ENCODE measurements at regions not wholly inside any gene's neighbourhood (a gene's known extent, or its start where the extent isn't known, plus 50 kb on each side); places are given as distances from the start of the nearest gene placed in this dataset.

GRCh38 chr2:215687149-215688031 lies 251.5 kb upstream of the FN1 start:
- DNase-seq (ENCODE audit: low spot score) = no peak

DNA sequence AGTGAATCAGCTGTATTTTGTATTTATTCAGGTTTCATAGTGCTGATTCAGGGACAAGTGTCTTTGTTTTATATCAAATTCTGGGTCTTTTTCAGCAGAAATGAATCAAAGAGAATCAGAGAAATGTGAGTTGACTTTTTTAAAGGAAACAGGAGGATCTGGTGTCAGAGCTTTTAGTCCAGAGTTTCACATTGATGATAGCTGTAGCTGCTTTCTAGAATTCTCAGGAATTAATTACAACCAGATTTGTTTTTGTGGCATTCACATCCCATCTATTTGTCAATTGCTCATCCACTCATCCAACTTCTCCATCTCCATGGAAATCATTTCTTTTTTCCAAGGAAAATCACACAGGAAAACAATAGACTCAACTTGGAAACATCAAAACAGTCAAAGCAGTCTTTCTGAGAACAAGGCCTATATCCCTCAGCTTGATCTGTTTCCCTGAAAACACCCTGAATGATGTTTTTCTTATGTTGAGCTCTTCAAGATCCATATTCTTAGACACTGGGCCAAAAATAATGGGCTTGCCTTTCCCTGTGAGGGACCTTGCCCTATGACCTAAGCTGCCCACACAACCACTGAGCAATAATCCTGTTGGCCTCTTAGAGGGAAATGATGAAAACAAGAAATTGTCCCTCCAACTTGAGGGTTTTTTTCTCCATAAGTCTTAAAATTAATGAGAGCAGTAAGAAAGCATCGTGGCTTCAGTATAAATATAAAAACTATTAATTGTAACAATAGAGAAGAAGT lies 249.5 kb upstream of the FN1 start:
- peak; percentile 19 for DNase-seq (ENCODE audit: low spot score)

- peak; percentile 46 for DNase-seq (ENCODE audit: low spot score)
Measured at GRCh38 chr2:215684448-215685237, 248.8 kb upstream of the FN1 start.

DNA sequence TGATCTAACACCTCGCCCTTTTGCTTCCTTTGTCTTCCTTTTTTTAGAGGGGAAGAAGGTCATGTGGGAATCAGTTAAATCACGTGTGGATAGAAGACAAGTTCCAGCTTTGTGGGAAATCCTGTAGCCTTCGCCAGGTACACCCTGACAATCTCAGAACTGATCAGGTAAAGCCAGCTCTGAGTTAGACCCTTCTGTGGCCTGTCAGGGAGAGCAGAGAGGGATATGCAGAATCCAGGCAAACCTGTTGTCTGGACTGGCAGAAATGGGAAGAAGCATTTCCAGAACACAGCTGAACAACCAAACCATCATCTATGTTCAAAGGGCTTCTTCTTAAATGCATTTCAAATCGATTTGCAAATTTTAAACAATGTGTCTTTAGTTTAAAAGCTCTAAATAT lies 247.4 kb upstream of the FN1 start:
- no peak for DNase-seq (ENCODE audit: low spot score)

DNA sequence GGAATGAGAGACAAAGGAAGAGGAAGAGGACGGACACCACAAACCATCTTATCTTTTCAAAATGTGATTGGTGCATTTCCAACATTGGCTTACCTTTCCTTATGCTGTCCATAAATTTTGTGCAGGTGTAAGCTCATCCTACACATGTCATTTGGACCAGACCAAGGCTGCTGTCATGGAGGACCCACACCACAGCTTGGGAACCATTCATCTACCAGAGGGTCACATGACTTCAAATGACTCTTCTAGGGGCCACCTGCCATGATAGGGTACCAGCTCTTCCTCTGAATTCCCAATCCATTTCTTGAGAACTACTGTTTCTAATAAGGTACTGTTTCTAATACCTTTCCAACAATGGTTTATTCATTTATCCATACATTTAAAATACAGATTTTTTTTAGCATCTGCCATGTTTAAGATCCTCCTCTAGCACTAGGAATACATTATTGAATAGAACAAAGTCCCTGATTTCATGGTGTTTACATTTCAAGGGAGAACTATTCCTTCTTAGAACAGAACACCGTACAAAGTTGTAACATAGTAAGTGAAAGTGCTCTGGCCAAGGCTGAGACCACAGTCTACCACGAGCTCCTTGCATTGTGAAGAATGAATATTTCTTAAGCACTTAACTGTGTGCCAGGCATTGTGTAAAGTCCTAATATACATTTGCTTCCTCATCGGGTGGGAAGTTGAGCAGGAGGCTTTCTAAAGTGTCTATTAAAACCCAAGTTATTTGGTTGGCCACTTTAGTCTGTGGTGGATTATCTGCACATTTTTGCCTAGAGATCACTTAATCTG lies 246.1 kb upstream of the FN1 start:
- DNase-seq (ENCODE audit: low spot score) = no peak

- DNase-seq (ENCODE audit: low spot score) = peak; percentile 64
Measured at GRCh38 chr2:215680605-215681598, 245.0 kb upstream of the FN1 start.

- no peak for DNase-seq (ENCODE audit: low spot score)
Measured at GRCh38 chr2:215678094-215678493, 242.2 kb upstream of the FN1 start.

DNA sequence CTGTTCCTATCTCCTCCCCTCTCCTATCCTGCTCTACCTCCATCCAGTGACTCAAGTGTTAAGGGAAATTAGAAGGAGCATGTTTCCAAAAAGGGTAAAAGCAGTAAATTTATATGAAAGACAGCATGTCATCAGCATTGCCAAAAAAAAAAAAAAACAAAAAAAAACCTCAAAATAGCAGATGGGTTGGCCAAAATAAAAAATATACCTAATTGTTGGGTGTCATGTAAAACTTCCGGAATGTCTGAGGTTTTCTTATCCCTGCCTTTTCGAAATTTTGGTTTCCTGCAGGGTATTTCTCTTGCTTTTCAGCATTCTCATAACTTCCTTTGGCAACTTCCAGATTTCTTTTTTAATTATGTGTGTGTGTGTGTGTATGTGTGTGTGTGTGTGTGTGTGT lies 241.6 kb upstream of the FN1 start:
- DNase-seq (ENCODE audit: low spot score) = no peak

GRCh38 chr2:215672406-215672805 lies 236.5 kb upstream of the FN1 start:
- no peak for DNase-seq (ENCODE audit: low spot score)

- DNase-seq (ENCODE audit: low spot score) = no peak
Measured at GRCh38 chr2:215671691-215672090, 235.8 kb upstream of the FN1 start.

- no peak for DNase-seq (ENCODE audit: low spot score)
Measured at GRCh38 chr2:215671244-215671643, 235.4 kb upstream of the FN1 start.

- DNase-seq (ENCODE audit: low spot score) = no peak
Measured at GRCh38 chr2:215670396-215670795, 234.5 kb upstream of the FN1 start.

DNA sequence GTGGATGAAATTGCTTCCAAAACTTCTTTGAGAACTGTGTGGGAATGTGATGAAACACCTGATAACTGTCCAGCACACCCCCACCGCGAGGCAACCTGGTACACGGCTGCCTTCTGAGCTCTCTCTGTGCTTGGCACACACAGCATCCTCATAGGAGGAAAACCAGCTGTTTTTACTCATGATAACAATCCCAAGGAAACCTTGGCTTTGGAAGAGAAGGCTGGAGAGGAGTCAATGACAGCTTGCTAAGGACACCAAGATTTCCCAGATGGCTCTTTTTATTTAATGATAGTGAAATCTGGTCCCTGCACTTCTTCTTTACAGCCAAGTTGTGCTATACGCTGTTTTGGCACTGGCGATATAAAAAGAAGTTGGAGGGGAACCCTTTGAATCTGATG lies 232.5 kb upstream of the FN1 start:
- DNase-seq (ENCODE audit: low spot score) = no peak

DNA sequence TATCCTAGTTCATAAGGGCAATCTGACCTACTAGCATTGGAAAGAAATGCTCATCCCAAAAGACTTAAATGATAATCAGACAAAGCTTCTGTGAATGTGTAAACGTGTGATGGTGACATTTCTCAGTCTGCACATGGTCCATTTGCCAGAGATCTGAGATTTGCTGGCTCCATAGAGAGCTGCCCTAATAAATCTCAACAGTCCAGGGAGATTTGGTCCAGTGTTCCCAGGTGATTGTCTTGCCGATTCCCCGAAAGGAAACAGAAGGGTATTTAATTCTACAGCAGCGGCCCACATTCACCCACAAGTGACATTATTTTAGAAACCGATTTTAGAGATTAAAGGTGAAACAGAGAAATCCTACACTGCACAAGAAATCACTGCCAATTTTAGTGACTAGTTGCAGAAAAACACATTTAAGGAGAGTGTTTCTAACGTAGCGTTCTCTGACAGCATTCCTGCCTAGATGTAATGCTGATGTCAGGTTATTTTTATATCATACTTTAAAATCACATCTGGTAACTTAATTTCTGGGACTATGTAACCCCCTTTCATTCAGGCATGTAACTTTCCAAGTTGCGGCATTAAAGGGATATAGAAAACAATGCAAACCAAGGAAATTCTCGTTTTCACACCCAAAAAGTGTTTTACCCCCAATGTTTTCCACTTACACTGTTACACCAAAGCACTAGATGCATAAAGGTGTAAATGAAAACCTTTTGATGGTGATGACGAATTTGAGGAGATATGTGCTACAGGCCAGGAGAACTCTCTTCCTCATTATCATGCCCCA lies 231.9 kb upstream of the FN1 start:
- DNase-seq (ENCODE audit: low spot score) = no peak

- peak; percentile 81 for DNase-seq (ENCODE audit: low spot score)
Measured at GRCh38 chr2:215664847-215665525, 229.1 kb upstream of the FN1 start.

DNA sequence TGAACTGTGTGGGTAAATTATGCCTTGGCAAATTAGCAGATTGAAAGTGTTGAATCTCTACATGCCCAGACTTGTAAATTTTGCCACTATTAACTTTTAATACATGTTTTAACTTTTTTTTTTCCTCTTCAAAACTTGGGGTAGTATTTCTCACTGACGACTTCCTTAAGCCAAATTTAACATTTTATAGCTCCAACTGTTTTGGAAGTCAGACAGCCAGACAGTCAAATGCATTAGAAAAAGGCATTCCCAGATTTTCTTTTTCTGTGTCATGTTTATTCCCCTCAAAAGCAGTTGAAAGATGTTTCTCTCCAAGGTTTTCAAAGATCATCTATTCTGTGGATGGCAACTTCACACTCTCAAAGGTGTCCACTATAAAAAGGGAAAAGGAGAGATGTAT lies 226.8 kb upstream of the FN1 start:
- DNase-seq (ENCODE audit: low spot score) = no peak

DNA sequence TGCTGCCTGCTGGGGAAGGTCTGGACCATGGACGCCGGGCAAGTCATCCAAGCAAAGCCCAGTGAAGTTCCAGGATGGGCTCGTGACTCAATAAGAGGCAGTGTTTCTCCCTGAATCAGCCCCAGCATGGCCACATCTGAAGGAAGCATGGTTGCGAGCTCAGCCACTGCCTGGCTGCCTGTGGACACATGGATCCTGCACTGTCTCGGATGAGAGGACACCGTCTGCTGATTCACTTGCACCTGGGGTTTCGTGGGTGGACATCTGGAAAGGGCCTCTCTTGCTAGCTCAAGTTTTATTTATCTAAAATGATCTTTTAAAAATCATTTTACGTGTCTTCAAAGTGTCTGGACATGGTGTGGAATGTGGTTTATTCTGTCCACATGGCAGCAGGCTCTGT lies 224.8 kb upstream of the FN1 start:
- DNase-seq (ENCODE audit: low spot score) = peak; percentile 70

GRCh38 chr2:215659650-215660049 lies 223.8 kb upstream of the FN1 start:
- no peak for DNase-seq (ENCODE audit: low spot score)

Data from AG20443 (cell line).